Retinal pigment epithelial cell (primary cell): ENCODE measurements at regions not wholly inside any gene's neighbourhood (a gene's known extent, or its start where the extent isn't known, plus 50 kb on each side); places are given as distances from the start of the nearest gene placed in this dataset.

Experiments used
- DNase-seq: peaks from one replicate; pipeline ENCODE4 v3.0.0-alpha.2; 2010; ENCODE audit warnings: low read depth
- H3K4me3 ChIP-seq: 2 replicates; pipeline ENCODE4 v1.5.1; 2011; ENCODE audit warnings: mild to moderate bottlenecking, low read length, control low read depth, moderate library complexity
- TF ChIP-seq, protein P1 (sequence below): conservative IDR thresholded peaks from 2 replicates; pipeline ENCODE4 v1.5.1; 2011; ENCODE audit warnings: low read depth, low read length, control low read depth, inconsistent platforms

GRCh38 chr5:4542145-4542778, 597.9 kb upstream of the ADAMTS16 start:
- no peak for DNase-seq
- no peak overlapping the region for H3K4me3 ChIP-seq
- TF ChIP-seq, protein P1, sequence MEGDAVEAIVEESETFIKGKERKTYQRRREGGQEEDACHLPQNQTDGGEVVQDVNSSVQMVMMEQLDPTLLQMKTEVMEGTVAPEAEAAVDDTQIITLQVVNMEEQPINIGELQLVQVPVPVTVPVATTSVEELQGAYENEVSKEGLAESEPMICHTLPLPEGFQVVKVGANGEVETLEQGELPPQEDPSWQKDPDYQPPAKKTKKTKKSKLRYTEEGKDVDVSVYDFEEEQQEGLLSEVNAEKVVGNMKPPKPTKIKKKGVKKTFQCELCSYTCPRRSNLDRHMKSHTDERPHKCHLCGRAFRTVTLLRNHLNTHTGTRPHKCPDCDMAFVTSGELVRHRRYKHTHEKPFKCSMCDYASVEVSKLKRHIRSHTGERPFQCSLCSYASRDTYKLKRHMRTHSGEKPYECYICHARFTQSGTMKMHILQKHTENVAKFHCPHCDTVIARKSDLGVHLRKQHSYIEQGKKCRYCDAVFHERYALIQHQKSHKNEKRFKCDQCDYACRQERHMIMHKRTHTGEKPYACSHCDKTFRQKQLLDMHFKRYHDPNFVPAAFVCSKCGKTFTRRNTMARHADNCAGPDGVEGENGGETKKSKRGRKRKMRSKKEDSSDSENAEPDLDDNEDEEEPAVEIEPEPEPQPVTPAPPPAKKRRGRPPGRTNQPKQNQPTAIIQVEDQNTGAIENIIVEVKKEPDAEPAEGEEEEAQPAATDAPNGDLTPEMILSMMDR = no peak

DNA sequence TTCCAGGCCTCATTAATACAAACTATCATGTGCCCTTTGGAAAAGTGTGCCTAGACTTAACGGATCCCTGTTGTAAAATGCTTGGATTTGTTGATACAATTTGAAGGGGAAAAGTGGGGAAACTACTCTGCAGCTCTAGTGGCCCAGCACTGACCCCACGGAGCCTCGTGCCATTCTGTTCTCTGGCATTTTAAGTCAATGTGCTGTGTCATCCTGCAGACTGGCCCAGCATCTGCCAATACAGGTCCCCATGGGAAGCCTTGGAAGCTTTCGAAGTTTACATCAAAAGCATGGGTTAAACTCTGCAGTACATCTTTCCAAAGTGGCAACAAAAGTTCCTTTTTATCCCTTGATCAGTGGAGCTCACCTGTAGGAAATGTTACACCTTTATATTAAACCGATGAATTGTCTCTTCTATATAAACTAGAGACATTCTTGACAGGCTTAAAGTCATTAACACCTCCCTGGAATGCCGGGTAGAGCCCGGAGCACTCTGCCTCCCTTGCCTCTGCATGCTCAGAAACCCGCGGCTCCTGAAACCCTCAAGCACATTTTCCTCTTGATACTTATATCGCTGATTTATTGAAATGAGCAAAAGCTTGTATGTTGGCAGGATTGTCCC, 596.0 kb upstream of the ADAMTS16 start:
- no peak overlapping the region for H3K4me3 ChIP-seq
- TF ChIP-seq, protein P1 = no peak
- DNase-seq = no peak

- no peak for DNase-seq
- TF ChIP-seq, protein P1 = no peak
- H3K4me3 ChIP-seq = no peak overlapping the region
Observed at GRCh38 chr5:4547547-4547946, 592.6 kb upstream of the ADAMTS16 start.

- TF ChIP-seq, protein P1 = no peak
- no peak for DNase-seq
- no peak overlapping the region for H3K4me3 ChIP-seq
Observed at GRCh38 chr5:4548341-4548740, 591.8 kb upstream of the ADAMTS16 start.

DNA sequence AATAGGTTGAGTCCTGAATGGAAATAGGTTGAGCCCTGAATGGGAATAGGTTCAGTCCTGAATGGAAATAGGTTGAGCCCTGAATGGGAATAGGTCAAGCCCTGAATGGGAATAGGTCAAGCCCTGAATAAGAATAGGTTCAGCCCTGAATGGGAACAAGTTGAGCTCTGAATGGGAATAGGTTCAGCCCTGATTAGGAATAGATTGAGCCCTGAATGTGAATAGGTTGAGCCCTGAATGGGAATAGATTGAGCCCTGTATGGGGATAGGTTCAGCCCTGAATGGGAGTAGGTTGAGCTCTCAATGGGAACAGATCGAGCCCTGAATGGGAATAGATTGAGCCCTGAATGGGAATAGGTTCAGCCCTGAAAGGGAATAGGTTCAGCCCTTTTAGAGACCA, 590.8 kb upstream of the ADAMTS16 start:
- DNase-seq = no peak
- H3K4me3 ChIP-seq = no peak overlapping the region
- TF ChIP-seq, protein P1 = no peak

- no peak overlapping the region for H3K4me3 ChIP-seq
- DNase-seq = no peak
- TF ChIP-seq, protein P1 = no peak
Observed at GRCh38 chr5:4551034-4551433, 589.1 kb upstream of the ADAMTS16 start.

GRCh38 chr5:4553130-4553529, 587.0 kb upstream of the ADAMTS16 start:
- DNase-seq = no peak
- no peak overlapping the region for H3K4me3 ChIP-seq
- TF ChIP-seq, protein P1 = no peak
